NCI-H69 (cell line): ENCODE measurements at regions not wholly inside any gene's neighbourhood (a gene's known extent, or its start where the extent isn't known, plus 50 kb on each side); places are given as distances from the start of the nearest gene placed in this dataset.

Source experiments
- DNase-seq: peaks from one replicate; lab custom pipeline; 2025; lab: John Stamatoyannopoulos, UW

DNA sequence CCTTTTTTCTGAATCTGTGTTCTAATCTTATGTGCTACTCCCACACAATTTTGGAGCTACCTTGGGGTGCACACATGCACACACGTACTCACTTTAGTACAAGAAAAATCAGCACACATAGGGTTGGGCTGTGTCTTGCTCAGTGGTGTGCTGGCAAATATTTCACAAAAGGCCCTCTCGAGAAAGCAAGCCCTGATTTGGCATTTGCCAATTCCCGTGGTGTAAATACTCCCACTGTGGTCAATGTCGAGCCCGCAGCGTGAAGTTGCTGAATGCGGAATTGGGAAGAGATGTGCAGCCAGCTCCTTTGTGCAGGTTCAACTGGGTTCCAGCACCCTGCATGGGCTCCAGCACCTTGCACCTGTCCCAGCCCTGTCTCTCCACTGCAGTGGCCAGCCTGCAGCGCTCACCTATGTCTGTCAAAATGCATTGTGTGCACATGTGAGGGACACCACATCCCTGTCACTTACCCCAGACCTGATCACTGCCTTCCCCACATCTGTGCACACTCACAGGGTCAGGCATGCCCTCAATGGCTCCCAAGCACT, 78.4 kb upstream of the WNT4 start:
- no peak for DNase-seq

DNA sequence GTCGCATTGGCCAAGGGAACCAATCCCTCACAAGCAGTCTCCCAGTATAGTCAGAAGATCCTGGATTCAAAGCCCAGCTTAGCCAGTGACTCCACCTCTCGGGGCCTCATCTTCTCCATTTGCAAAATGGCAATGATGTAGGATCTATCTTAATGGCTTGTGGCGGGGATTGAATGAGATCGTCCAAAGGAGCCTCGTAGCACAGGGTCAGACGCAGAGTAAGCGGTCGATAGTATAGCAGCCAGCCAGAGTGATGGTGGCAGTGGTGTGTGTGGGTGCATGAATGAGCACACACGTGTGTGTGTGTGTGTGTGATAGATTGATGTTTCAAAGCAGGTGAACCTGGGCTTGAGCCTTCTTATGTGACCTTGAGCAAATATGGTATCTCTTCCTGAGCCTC, 79.8 kb upstream of the WNT4 start:
- no peak for DNase-seq

DNA sequence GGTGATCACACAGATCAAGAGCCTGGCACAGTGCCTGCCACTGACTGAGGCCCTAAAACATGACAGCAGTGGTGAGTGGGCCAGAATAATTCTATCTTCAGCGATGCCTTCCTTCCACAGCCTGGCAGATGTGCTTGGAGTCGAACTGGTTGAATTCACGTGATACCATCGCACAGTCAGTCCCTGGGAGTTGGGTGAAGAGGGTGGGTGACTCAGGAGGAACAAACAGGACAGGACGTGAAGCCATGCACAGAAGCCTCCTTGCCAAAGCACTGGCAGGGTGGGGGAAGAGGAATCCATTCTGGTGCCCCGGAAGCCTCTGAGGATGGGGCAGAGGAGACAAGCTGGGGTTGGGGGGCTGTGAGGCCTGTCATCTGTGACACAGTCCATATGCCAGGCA, 80.3 kb upstream of the WNT4 start:
- no peak for DNase-seq

DNA sequence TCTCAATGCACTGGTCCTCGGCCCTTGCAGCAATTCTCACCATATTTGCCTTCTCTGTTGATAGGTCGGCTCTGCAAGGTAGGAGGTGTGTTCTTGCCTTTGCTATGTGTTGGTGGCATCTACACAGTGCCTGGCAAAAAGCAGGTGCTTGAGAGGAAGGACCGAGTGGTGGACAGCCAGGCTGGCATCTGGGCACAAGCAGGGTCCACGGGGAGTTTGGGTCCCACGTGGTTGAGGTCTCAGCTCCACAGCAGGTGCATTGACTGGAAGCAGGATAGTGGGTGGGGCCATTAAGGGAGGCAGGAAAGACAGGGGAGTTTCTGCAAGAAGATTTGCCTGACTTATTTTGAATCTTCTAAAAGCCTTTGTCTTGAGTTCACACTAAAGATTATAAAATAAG, 81.2 kb upstream of the WNT4 start:
- no peak for DNase-seq

DNA sequence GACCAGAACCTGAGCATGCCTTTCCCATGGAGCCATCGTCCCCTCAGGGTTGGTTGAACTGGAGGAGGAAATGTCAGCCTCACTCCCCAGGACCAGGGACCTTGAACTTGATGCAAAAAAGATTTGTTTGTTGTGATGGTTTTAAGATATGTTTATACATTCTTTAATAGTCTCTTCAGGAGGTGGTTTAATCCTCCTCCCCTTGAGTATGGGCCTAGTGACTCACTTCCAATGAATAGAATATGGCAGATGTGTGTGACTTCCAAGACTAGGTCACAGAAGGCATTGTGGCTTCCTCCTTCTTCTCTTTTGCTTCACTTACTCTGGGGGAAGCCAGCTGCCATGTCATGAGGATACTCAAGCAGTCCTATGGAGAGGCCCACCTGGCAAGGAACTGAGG, 81.7 kb upstream of the WNT4 start:
- no peak for DNase-seq

DNA sequence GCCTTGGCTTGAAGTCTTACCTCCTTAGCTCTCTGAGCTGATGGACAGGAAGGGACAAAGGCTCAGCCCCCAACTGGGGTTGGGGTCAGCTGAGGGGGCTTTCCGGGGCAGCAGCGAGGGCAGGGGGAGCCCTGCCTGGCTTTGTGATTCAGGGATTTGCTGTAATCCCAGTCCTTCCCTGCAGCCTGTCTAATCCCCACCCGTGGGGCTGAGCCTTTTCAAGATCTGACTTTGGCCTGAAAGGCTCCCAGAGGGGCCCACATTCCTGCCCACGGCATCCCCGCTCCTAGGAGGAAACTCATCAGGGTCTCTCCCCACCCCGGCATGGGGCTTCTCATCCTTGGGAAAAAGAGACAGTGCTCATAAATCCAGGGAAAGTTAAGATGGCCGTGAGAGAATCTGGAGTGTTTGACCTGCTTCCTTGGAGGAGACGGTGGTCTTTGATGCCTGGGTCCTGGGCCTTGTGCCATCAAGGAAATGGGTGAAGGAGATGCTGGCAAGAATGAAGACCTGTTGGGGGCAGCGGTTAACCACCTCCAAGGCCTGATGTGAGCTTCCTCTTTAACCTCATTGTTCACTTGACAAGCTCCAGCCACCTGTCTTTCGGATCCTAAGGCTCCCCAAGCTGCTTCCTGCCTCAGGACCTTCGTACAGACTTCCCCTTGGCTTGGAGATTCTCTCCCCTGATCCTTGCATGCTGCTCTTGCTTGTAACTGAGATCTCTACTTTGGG, 83.1 kb upstream of the WNT4 start:
- DNase-seq, result peak; percentile 29

DNA sequence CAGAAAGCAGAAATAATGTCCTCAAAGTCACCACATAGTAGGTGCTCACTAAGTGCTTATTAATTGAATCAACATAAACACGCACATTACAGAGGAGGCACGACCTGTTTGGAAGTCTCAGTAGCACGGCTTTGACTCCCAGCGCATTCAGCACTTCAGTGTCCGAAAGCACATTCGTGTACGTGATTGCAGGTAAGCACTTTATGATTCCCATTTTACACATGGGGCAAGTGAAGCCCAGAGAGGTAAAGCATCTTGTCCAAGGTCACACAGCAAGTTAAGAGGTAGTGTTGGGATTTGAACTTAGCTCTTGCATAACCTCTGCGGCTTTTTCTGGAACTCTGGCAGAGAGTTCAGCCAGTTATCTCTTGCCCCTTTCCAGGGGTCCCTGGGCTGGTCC, 85.2 kb upstream of the WNT4 start:
- DNase-seq, result no peak

DNA sequence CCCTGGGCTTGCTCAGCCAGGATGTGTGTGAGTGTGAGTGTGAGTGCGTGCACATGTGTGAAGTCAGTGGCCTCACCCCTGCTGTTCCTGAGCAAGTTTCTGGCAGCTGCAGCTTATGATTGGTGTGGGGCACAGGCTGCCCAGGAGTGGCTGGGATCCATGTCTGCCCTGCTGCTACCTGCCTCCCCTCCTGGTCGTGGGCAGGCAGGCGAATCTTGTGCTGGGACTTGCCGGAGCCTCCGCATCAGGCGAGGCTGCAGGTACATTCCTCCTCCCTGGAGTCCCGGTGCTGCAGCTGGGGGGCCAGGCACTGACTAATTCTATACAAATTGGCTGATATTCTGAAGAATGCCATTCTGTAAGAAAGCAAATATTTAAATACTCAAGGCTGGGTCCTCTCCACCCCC, 85.6 kb upstream of the WNT4 start:
- DNase-seq, result peak; percentile 31

DNA sequence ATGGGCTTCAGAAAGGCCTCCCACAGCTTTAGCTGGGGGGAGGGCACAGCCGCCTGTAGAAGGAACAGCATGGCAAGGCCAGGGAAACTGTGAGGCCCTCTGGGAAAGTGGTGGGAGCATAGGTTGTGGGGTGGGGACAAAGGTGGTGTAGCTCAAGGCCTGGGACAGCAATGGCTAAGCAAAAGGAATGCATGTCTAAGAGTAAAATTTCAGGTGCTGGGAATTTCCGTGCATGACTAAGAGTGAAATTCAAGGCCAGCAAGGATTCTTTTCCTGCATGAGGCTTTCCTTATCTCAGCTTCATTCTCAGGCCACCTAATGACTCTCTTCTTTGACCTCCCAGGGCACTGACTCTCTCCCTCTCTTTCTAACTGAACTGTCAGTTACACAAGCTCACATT, 86.5 kb upstream of the WNT4 start:
- DNase-seq, result no peak

DNA sequence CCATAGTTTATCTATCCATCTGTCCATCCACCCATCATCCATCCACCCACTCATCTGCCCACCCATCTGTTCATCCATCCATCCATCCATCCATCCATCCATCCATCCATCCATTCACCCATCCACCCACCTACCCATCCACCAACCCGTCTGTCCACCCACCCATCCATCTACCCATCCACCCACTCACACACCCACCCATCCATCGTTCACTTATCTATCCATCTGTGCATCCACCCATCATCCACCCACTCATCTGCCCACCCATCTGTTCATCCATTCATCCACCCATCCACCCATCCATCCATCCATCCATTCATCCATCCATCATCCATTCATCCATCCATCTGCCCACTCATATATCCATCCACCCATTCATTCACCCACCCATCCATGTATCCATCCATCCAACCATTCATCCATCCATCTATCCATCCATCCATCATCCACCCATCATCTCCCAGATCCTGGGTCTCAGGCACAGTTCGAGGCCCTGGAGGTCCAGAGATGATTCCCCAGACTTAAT, 88.2 kb upstream of the WNT4 start:
- no peak for DNase-seq

DNA sequence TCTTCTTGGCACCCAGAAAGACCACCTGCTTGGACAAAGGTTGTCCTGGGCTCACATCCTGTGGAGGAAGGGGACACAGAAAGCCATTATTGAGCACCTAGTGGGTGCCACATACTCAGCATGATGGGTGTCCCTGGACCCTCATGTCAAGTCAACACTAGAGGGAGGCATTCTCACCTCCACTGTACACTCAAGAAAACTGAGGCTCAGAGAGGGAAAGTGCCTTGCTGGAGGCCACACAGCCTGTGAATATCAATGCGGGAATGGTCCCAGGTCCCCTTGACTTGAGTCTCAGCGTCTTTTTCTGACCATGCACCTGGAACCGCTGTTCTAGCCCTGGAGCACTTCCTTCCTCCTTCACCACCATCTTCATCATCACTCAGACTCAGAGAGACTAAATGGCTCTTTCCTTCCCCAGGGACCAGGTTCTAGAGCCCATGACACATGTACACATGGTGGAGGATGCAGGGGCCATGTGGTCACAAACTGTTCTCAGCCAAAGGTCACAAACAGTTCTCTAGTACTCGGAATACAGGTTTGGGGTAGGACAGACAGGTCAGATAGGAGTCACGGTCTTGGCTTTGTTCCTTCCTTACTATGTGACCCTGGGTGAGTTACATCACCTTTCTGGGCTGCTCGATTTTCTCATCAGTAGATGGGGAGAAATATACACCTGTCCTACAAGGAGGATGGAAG, 89.2 kb upstream of the WNT4 start:
- peak; percentile 4 for DNase-seq

DNA sequence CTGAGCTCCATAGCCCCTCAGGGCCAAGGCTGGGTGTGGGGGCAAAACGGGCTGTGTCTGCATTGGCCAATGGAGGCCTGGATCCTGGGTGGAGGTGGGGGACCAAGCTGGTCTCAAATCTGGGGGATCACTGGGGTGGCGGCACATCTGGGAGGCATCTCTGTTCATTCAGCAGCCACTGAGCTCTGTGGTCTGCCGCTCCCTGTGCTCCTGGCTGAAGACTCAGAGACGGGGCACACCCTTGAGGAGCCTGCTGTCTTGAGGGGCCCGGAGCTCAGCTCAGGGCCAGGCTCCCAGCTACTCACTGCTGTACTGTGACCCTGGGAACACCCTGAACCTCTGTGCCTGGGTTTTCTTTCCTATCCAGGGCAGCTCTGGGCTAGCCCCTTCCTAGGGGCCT, 90.3 kb upstream of the WNT4 start:
- no peak for DNase-seq

DNA sequence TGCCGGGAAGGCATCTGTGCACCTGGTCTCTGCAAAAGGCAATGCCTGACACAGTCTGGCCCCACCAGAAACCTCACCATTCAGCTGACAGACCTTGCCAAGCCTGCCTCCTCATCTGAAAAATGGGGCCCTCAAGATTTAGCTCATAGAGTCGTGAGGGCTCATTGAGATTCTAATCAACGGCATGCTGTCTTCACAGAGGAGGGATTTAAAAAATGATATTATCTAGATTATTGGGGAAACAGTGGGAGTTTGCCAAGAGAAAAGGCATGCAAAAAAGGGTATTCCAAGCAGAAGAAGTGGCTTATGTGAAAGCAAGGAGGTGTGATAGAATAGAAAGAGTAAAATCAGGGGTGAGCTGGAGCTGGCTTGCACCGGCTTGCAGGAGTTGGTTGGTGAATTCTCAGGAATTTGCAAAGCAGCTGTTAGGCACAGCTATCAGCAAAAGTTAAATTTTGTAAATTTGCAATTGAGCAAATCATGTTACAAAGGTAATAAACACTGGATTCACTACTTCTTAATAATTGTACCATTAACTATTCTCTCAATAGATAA, 91.7 kb upstream of the WNT4 start:
- no peak for DNase-seq

DNA sequence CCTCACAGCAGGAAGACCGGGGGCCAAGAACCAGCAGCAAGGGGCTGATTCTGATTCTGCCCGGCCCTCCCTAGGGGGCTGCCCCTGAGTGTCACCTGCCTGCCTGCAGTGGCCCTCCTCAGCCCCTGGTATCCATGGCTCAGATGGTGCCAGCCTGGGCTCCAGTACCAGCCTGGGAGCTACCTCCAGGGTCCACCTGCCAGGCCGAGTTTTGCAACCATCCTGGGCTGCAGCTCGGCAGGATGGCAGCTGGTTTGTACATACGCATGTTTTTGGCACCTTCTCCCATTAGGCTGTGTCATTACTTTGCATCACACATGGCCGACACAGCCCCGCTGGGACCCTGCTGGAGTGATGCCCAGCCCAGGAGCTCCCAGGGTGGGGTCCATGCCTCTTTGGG, 93.3 kb upstream of the WNT4 start:
- DNase-seq, result peak; percentile 36

DNA sequence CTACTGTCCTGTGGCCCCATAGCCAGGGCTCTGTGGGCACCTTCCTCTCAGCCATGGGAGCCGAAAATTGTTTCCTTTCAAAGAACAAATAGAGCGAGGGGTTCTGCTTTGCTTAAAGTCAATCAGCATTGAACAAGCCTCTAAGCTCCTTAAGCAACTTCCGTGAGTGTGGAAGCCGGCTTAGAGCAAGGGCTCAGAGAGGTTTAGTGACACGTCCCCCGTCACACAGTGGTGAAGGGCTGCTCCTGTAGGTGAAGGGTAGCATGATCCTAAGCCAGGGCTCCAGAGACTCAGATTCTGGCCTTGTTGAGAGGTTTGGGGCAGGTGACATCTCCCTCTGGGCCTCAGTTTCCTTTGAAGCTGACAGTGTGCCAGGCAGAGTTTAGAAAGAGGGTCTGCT, 94.0 kb upstream of the WNT4 start:
- DNase-seq, result no peak

DNA sequence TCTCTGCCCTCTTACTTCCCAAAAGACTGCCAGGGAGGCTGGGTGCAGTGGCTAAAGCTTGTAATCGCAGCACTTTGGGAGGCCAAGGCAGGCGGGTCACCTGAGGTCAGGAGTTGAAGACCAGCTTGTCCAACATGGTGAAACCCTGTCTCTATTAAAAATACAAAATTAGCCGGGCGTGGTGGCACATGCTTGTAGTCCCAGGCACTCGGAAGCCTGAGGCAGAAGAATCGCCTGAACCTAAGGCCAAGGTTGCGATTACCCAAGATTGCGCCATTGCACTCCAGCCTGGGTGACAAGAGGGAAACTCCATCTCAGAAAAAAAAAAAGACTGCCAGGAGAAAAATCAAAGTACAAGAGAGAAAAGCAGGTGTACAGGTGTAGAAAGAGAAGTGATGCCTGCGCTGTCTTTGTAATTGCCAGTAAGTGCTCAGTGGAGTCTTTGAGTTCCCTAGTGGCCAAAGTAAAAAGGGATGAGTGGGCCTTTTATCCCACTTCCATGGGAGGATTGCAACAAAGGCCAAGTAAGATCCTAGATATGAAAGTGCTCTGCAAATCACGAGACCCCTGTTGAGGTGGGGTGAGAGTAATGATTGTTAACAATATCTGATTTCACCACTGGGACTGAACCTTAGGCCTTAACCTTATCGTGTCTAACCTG, 94.7 kb upstream of the WNT4 start:
- no peak for DNase-seq

DNA sequence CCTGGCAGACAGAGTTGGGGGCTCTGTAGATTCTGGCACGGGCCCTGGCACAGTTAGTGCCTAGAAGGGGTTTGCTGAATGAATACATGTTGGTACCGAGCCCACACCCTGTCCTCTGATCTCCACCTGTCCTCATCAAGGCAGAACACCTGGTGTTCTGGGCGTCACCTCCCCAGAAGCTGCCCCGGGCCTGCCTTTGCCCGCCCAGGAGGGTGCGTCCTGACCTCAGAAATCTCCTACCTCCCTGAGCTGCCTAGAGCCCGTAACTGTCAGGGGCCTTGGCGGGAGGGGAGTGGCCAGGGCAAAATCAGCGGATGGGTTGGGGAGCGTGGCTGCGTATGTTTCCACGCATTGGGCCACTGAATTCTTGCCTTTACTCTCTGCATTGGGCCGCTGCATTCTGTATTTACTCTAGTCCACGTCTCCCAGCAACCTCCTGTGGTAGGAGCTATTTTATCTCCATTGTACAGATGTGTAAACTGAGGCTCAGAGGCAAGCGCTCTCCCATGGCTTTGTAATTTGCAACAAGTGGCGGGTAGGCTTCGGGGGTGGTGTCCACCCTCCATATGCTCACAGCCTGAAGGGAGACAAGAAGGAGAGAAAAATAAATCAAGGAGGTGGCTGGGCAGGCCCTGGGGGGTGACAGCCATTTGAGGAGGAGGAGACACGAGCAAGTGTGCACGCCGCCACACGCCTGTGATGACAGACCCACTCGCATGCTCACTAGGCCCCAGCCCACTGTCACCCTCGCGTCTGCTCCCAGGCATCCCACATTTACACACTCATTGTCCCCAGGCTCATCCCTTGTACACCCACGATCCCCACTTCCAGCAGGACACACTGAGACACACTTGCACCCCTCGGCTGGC, 95.7 kb upstream of the WNT4 start:
- no peak for DNase-seq

DNA sequence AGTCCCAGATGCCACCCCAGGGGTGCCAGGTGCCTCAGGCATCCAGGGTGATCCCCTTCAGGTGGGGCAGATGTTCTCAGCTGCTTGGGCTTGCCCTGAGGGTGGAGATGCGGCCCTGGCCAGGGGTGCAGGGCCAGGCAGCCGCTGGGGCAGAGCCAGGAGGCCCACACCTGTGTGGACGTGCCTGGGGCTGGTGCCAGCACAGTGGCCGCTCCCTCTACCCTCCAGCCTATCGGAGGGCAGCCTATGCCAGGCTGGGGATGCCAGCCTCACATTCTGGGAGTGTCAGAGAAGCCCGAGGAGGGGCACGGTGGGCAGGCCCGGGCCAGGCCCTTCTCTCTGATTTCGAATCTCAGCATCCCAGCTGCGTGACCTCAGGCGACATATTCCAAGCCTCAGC, 96.5 kb upstream of the WNT4 start:
- peak; percentile 11 for DNase-seq

DNA sequence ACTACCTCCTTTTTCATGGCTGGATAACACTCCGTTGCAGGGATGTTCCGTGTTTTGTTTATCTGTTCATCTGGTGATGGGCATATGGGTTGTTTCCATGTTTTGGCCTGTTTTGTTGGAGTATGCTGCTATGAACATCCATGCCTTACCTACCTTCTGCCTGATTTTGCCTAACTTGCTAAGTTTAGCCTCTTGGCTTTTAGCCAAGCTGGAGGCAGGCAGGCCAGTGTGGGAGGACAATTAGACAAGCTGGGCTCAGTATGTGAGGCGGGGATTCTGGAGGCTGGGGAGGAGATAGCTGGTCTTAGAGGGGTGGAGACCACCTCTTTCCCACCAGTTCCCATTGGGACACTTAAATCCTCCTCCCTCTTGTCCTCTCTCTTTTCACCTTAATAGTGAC, 98.4 kb upstream of the WNT4 start:
- DNase-seq, result peak; percentile 17

DNA sequence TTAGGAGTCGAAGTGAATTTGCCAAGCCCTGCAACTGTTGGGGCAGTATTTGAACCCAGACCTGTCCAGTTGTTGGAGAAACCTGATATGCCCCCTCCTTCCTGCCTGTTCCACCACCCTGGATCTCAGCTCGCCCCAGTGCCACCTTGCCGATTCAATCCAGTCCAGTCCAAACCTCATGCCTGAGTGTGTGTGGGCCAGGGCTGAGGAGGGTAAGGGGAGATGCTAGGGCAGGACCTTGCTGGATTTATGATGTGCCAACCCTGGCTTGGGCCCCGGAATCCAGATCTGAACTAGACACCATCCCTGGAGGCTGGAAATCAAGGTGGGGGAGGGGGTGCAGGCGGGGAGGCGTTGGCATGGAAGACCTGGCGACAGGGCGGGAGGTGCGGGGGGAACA, 98.9 kb upstream of the WNT4 start:
- no peak for DNase-seq

DNA sequence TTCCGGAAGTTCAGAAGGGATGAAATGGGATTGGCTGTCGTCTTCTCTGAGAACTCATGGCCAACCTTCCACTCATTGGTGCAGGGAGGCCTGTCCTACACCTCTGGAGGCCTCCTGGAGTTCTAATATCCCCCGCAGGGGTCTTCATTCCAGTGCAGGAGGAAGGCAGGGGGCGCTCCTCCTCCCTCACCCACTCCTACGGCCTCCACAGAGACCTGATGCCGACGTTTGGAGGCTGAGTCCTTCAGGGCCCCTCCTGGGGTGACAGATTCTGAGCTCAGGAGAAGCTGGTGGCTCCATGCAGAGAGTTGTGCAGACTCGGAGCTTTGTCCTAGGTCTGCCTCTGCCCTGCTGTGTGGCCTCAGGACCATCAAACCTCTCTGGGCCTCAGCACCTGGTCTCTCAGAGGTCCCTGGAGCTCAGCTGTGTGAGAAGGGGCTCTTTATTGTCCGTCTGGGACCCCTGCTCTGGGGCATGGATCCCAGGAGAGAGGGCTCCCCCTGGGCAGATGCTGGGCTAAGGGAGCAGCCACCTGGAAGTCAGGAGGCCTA, 102.3 kb upstream of the WNT4 start:
- DNase-seq, result no peak
